GM19193 (cell line): ENCODE measurements at regions not wholly inside any gene's neighbourhood (a gene's known extent, or its start where the extent isn't known, plus 50 kb on each side); places are given as distances from the start of the nearest gene placed in this dataset.

ENCODE experiments used
- POLR2A ChIP-seq: IDR thresholded peaks from 4 replicates; pipeline ENCODE4 v1.6.1; 2011; ENCODE audit not compliant: insufficient read depth, insufficient read length; ENCODE audit errors: extremely low read depth

DNA sequence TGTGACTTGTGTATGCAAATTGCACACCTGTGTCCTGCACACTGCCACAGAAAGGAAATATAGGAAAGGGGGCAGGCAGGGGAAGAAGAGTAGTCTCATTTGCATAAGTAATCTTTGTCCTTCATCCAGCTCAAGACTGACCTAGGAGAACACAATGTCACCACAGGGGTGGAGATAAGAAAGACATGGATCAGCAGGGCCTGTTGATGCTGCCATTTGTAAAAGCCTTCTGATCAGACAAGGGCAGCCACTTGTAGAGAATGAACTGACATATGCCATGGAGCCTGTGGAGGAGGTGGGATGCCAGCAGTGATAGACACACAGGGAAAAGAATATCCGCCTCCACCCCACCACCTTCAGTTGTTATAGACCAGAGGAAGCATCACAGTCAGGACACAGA lies 528.9 kb downstream of the HTR7 start:
- no peak for TF ChIP-seq POLR2A

DNA sequence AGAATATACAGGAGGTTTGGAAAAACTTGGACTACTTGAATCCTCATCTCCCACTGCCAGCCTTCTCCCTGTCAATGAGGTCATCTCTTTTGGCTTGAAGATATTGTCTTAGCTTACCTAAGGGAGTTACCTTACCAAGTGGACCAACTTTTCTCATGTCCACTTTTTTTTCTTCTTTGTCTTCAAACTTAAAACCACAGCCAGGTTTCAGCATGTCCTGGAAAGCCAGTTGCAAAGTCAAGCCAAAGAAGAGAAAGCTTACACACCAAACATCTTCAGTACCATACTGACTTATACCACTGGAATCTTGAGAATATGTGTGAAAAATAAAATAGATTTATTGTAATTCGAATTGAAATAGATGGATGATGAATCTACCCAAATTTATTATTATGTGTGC lies 520.5 kb downstream of the HTR7 start:
- TF ChIP-seq POLR2A, result no peak

DNA sequence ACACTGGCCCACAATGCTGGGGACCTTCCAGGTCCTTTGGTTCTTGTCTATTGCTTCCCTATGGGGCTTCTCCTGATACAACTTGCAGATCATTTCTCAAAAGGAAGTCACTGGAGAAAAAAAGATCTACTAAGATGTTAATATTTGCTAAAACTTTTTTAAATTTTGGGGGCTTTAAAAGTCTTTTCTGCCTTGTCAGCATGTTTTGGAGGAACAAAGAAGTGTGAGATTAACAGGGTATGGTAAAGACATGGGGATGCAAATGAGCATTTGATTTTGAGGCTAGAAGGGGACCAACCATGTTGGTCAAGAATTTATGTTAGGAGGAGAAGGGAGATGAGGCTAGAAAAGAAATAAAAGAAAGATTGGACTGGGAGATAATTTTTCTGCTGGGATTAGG lies 515.4 kb downstream of the HTR7 start:
- TF ChIP-seq POLR2A, result no peak

DNA sequence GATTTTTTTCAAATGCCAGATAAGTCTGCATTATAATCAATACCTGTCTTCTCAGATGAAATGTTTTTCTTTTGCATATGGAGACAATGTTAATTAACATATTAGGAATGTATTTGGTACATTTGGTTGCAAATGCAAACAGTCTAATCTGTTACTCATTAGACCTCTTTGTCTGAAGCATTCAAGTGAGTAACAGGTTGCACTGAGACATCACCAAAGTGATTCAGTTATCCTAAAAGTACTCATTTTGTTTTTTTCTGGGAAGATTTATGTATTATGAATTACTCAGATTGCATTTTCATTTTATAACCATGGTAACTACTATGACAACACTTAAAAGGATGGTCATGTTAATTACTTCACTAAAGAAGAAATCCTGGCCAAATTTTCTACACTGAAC lies 513.6 kb downstream of the HTR7 start:
- TF ChIP-seq POLR2A, result no peak

DNA sequence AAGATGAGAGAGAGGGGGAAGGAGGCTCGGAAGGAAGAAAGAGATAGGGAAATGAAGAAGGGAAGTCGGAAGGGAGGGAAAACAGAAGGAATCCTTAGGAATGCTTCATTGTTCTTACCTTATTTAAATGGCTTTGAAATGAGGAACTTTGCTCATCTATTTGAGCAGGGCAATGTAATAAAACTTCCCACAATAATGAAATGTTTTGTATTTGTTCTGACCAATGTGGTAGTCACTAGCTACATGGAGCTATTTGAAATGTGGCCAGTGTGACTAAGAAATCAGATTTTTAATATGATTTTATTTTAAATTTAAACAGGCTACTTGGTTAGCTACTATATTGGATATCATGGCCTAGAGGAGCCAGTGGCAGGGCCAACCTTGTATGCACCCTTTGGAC lies 510.6 kb downstream of the HTR7 start:
- no peak for TF ChIP-seq POLR2A

DNA sequence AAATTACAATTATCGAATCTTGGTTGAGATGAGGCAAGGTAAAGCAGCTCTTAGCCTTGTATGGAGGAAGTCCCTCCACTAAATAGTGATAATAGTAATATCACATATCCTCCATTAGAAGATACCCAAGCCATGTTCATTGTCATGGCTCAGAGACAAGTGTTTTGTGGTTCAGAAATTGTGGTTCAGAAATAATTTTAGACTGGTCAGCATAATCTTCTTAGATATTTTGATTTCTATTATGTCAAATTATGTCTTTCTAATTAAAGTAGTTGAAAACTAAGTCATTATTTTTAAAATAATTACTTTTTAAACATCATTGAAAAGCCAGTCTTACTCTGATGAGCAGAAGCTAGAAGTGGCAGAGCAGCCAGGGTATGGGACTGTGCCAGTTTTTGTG lies 507.7 kb downstream of the HTR7 start:
- TF ChIP-seq POLR2A, result no peak

DNA sequence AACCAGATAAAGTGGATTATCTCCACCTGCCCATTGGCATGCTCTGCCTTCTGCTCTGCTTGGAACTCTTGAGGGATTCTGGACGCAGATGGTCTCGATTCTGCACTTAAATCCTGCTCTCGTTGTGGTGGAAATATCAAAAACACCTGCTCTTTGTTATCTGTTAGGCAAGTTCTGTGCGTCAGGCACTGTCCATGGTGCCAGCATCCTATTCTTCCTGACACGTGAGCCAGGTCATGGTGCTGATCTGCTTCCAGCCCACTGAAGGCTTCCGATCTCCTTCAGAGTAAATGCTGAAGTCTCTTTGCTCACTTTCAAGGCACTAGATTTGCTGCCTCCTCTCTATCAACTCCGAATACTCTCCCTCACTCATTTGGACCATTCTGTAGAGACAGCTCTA lies 505.6 kb downstream of the HTR7 start:
- no peak for TF ChIP-seq POLR2A

DNA sequence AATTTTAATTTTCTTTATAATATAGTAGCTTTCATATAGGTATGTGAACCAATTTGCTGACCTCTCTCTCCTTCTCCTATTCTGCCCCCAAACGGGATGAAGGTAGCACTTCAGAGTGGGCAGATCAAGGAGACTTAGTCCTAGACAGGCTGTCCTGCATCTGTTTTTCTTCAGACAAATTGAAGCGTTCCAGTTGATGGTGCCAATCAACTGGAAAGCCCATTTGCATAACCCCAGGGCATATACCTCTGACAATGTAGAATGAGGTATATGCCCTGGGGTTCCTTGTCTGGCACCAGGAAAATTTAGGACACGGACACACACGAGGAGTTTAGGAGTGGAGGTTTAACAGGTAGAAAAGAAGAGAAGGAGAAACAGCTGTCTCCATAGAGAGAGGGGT lies 502.9 kb downstream of the HTR7 start:
- TF ChIP-seq POLR2A, result no peak

DNA sequence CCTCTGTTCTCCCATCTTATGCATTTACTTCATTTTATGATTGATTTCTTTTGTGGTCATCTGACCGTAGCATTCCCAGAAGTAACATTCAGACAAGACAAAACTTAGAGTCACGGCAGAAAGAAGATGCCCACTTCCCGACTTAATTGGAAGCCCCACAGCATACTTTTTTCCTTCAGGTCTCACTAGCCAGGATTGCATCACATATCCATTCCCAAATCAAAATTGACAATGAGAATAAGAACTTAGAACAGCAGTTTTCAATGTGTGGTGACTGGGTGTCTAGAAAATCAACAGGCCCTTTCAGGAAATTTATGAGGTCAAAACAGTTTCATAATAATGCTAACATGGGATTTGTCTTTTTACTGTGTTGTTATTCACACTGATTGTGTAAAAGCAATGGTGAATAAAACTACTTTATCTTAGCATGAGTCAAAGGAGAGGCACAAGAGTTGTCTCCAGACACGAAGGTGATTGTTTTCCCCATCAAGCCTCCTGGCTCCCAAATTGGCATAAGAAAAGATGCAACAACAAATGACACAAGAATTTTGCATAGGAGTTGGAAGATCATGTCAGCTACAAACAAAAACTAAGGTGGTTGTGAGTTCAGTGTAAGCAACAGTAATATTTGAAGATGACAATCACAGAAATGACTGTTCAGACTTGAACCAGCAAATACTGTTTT lies 493.9 kb downstream of the HTR7 start:
- TF ChIP-seq POLR2A, result no peak

DNA sequence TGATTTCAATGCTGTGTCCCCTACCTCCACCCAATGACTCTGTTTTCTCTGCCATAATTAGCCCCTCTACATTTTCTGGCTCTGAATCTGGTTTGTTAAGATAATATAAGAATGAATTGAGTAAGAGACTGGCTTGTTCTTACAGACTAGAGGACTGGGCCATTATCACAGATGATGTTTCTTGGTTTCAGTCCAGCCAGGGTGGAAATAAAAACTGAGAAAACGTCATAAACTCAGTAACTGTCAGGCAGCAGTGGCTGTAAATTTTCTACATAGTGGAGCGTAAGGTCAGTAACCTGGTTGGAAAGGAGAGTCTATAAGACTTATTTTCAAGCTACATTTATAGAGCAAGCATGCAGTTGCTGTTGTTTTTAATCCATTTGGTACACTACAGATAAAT lies 485.4 kb downstream of the HTR7 start:
- no peak for TF ChIP-seq POLR2A

DNA sequence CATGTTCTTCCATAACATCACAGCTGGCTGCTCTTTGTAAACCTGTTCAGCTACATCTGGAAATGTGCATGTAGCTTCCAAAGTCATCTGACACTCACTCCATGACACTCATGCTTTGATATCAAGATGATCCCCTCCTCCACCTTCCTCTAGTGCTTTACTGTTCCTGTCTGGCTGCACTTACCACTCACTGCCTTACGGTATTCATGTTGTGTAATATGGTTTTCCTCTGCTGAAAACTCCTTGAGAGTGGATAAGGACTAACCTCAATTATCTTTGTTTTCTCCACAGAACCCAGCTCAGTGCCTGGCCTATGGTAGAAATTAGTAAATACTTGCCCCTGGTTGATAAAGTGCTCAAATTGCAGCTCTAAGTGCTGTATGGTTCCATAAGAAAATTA lies 483.9 kb downstream of the HTR7 start:
- no peak for TF ChIP-seq POLR2A

DNA sequence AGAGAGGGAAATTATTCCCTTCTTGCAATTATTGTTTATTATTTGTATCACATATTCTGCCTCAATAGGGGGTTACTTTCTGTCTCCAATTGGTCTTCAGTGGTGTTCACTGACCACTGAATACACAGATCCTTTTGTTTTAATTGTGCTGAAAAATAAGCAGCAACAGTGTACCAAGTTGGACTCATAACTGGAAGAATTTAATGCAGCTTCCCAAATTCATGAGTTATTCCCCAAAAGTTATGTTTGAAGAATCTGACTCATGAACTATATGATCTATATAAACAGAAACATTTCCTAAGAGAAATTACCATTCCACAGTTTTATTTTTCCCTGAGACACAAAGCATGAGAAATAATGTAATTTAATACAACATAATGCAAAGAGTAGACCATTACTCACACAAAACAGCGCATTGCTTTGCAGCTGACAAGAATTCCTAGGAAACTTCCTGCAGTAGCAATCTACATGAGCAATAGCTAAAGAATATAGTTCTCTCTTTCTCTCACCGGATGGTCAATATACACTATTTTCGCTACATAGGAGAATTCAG lies 479.2 kb downstream of the HTR7 start:
- no peak for TF ChIP-seq POLR2A

DNA sequence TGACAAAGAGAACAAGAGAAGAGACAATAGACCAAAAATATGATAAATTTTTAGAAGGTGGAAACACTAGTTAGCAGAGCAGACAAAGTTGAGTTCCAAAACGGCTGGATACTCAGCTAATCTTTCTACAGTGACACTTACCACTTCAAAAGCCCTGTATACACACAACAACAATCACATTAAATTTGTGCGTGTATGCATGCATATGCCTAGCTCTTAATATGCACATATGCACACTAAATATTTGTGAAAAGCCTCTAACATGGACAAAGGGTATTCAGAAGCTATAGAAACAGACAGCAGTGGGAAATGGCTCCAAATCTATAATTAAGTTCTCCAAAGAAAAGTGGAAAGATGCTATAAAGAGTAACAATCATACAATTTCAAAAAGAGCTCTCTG lies 476.4 kb downstream of the HTR7 start:
- TF ChIP-seq POLR2A, result no peak

DNA sequence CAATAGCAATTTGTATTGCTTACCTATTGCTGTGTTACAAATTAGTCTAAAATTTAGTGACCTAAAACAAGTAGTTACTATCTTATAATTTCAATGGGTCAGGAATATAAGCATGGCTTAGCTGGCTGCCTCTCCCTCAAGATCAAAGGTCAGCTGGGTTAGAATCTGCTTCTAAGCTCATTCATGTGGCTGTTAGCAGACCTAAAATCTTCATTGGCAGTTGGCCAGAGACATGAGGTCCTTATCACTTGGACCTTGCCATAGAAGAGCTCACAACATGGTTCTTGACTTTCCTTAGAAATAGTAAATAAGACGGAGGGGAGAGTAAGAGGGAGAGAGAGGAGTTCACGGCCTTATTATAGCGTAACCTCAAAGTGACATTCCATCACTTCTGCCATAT lies 468.0 kb downstream of the HTR7 start:
- no peak for TF ChIP-seq POLR2A

DNA sequence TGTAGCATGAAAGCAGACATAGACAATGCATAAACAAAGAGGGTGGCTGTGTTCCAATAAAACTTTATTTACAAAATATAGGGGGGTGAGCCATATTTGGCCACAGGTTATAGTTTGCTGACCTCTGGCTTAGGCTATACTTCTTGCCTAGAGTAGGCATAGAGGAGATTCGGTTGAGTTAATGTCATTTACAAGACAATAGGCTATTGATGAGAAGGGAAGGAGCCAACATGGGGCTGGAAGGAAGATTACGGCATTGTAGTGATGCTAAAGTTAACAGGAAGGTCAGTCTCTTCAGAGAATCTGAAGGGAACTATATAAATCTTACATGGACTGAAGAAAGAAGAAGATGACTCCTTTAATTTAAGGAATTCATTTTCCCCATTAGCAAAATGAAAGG lies 463.5 kb downstream of the HTR7 start:
- no peak for TF ChIP-seq POLR2A

DNA sequence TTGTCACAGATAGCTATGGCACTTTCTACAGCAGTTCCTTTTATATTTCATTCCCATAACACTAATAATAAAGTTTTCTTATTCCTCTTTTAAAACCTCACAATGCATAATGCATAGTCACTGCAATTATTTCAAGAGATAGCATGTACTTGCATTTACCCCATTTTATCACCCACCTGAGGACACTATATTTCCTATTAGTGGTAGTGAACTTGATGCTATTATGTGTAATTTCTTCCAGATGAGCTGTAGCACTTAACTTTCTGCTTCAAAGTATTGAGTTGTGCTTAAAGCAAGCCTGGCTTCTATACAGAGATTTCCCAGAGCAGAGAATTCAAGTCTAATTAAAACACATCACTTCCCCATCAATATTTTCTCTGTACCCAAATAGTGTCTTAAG lies 461.1 kb downstream of the HTR7 start:
- TF ChIP-seq POLR2A, result no peak

DNA sequence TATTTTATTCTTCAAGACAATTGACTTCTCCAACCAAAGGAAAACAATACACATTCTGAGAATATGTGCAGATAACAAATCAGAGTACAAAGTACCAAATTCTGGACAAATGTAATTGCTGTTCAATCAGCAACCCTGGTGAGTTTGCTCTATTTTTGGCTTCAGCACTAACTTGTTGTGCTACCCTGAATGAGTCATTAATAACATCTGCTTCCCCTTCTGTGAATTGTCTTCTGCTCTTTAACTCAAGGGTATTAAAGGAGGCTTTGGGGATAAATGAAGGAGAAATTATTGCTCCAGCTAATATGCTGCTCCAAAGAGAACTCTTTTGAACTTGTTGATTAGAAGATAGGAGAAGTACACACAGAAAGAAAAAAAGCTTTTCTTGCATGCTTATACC lies 459.3 kb downstream of the HTR7 start:
- no peak for TF ChIP-seq POLR2A
